GM18520 (cell line): ENCODE measurements at regions not wholly inside any gene's neighbourhood (a gene's known extent, or its start where the extent isn't known, plus 50 kb on each side); places are given as distances from the start of the nearest gene placed in this dataset.

Experiments
- ATAC-seq: cut with Tn5 transposase; IDR thresholded peaks from one replicate; pipeline ENCODE4 v1.9.1; 2021; ENCODE audit not compliant: unreplicated experiment

GRCh38 chr1:229046251-229046853, 224.6 kb upstream of the RAB4A start:
- no peak for ATAC-seq

DNA sequence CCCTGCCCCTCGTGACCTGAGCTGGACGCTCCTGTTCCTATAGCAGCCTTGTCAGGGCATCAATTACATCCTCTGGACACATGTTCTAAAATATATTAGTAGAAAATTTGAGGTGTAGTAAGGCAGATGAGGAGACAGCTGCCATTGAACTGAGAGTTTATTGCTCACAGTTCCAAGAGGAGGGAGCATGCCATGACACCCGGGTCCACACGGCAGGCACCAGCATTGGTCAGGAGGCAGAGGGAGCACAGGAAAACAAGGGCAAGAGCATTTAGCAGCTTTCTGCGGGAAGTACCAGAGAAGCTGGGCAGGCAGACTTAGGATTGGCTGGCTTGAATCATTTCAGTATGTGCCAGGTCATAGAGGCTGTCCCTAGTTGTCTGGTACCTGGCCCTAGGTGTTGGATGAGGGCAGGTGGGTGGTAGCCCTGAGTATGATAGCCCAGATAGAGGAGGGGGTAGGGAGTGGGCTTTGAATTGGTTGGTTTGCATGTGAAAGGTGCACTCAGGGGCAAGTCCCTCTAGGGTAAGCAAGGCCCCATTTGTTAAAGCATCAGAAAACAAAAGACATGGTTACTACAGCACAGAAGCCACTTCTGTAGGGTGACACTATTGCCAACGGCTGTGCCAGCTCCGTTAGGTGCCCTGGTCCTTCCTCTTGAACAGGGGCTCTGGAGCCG, 223.6 kb upstream of the RAB4A start:
- ATAC-seq, result no peak

GRCh38 chr1:229047840-229048620, 222.9 kb upstream of the RAB4A start:
- ATAC-seq, result no peak

DNA sequence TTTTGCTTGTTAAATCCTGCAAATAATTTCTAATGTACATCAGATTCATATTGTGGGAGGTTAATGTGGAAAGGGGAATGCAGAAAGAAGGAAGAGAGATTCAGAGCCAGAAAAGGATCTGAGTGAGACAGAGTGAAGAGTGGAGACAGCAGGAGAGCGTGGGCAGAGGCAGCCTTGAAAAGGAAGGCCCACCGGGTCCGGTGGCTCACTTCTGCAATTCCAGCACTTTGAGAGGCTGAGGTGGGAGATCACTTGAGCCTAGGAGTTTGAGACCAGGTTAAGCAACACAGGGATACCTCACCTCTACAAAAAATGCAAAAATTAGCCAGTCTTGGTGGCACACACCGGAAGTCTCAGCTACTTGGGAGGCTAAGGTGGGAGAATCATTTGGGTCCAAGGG, 222.0 kb upstream of the RAB4A start:
- no peak for ATAC-seq

- ATAC-seq, result no peak
These were observed 214.9 kb upstream of the RAB4A start for GRCh38 chr1:229056046-229056445.

DNA sequence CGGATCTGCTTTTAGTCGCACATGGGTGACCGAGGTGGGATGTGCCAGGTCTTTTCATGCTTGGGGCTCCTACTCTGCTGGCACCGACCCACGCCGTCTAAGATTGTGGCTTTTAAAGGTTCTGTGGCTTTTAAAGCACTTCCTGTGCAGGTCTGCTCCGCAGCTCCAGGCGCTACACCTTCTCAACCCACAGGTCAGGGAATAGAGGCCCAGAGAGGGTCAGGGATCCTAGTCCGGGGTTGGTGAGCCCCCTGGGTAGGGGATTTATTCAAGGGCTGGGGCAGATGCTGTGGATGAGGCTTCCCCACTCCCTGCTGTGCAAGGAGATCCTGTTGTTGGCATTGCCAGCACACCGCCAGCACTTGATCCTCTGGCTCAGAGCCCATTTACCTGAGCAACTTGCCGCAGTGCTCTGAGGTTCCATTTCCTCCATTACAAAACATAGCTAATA, 212.8 kb upstream of the RAB4A start:
- ATAC-seq, result no peak

DNA sequence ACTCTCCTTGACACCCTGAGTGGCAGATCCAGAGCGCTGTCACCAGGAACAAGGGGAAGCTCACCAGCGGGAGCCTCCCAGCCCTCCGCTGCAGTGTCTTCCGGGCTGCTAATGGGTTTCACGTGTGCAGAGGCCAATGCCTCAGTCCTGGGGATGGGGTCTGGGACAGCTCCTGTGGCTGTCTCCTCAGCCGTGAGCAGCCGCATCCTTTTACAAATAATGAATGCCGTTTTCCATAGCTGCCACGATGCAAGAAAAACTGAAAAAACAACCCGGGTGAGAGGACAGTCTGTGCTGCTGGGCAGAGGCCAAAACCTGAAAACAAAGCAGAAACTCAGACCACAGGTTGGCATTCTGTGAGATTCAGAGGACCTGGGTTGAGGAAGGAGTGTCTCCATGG, 212.2 kb upstream of the RAB4A start:
- no peak for ATAC-seq

- ATAC-seq, result no peak
These were observed 211.0 kb upstream of the RAB4A start for GRCh38 chr1:229059671-229060539.

DNA sequence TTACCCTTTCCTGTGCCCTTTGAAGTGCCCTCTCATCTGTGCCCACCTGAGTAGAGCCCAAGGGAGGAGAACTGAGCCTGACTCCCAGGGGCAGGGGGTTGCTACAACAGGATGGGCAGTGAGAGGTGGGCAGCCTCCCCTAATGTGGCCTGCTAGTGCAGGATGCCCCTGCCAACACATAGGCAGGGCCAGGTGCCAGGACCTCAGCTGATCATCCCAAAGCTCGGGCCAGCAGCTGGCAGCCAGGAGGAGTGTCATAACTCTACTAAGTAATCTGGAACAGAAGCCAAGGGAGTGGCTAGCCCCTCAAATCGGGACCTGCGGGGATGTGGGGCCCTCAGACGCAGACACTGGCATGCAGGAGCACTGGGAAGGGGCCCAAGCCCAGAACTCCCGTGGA, 208.8 kb upstream of the RAB4A start:
- ATAC-seq, result no peak

GRCh38 chr1:229063154-229063773, 207.6 kb upstream of the RAB4A start:
- ATAC-seq, result no peak

DNA sequence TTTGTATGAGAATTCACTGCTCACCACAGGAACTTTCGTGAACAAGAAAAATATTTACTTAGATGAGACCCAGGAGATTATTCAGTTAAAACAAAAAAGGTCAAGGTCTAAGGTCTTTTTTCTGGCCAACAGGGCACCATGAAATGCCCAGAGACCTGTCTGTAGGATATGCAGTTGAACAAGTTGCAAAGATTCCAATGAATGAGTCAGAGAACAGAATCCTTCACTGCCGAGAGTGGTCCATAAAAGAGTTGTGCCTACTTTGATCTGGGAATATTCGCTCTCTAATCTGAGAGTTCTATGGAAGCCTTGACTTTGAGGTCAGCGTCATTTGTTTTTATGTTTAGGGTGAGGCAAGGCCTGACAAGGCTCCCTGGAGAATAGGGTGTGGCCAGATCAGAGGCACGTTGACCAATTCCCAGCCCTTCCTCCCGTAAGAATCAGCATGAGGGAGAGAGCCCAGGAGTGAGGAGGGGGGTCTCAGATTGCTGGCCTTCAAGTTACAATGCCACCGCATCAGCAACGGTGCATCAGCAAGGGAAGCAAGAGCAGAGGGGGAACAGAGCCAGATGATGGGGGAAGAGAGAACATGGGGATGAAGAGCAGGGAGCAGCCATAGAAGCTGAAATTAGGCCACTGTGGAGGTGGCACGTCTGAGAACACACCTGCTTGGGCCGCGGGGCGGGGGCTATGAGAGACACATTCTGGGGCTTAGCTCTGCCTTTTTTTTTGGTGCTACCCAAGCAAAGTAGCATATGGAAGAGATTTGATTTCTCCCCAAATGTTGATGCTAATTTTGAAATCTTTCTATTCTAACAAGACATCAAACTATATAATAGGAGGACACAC, 206.4 kb upstream of the RAB4A start:
- no peak for ATAC-seq

- ATAC-seq, result no peak
These were observed 205.3 kb upstream of the RAB4A start for GRCh38 chr1:229065613-229066012.

- no peak for ATAC-seq
These were observed 204.3 kb upstream of the RAB4A start for GRCh38 chr1:229066591-229066990.

DNA sequence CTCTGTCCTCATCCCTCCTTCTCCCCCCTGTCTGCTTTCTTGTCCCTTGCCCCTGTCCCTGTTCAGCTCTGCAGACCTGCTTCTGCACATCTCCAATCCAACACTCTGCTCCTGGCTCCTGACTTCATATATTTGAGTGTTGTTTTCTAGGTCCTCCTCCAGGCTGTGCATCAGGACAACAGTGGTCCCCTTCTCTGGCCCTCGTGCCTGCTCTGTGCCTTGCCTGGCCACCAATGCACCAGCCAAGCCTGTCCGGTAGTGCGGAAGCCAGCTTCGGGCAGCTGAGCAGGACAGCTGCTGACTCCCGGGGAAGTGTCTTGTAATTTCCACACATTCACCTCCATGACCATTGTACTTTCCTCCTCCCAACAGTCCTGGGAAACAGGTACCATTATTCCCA, 203.4 kb upstream of the RAB4A start:
- no peak for ATAC-seq

- no peak for ATAC-seq
These were observed 202.5 kb upstream of the RAB4A start for GRCh38 chr1:229068270-229068987.

DNA sequence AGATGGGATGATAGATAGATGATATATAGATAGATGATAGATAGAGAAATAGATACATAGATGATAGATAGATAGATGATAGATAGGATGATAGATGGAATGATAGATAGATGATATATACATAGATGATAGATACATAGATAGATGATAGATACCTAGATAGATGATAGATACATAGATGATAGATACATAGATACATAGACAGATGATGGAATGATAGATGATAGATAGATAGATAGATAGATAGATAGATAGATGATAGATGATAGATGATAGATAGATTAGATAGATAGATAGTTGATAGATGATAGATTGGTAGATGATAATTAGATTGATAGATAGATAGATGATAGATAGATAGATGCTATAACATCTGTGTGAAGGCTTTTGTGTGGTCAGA, 201.7 kb upstream of the RAB4A start:
- no peak for ATAC-seq

DNA sequence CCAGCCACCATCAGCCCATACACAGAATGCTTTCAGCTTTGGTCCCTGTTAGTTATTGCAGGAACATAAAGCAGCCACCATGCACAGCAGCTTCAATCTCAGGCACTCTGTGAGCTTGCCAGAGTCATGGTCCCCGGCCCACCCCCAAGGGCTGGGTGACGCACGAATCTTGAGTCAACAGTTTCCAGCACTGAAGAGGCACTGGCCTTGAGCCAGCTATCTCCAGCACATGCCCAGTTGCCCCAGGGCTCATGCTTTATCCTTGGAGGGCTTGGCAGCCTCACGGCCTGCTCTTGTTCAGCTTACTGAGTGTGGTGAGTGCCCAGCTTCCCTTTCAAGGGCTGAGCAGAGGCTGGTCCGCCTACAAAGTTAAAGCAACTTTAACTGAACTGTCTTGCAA, 200.7 kb upstream of the RAB4A start:
- no peak for ATAC-seq

DNA sequence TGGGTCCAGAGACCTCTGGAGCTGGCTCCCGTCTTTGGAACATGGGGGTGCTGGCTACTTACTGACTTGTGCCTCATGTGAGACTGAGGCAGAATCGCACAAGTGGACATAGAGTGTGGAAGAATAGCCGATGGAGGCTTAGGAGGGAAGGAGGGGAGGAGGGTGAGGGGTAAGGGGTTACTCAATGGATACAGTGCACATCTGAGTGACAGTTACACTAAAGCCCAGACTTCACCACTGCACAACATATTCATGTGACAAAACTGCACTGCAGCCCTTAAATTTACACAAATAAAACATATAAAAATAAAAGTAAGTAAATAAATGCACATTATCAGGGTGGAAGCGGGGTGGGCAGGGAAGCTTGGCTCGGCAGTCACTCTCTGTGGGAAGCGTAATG, 197.7 kb upstream of the RAB4A start:
- no peak for ATAC-seq

DNA sequence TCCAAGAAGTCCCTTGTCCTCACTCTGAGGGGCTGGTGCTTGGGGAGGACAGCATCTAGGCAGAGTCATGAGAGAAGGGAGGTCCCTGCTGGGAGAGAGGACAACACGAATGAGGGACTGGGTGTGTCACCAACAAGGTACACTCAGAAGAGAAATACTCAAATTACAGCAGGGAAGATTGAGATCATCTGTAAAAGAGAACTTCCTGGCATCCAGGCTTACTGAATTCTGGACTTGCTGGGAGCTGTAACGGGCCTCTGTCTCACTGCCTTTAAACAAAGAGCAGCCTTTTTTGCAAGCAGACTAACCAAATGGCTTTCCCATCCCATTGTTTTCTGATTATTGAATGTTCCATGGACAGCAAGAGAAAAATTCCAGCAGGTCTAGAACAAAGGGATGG, 195.7 kb upstream of the RAB4A start:
- no peak for ATAC-seq
